ENCODE measurements at regions not wholly inside any gene's neighbourhood (a gene's known extent, or its start where the extent isn't known, plus 50 kb on each side); places are given as distances from the start of the nearest gene placed in this dataset.

DNA sequence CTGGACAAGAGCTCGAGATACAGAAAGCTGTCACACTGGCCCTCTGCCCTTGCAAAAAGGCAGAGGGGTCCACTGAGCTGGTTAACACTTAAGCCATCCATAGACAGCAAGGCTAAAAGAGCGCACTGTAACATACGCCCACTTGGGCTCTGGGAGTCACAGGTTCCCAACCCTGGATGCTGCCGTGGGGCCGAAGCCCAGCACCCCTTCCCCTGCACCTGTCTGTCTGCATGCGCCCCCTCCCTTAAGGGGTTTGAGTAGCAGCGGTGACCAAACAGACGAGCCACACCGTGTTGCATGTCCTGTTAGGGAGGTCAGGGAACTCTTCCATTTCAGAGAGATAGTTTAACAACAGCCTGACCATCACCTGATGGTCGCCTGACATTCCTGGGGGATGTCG is 138.4 kb upstream of the GALNTL6 start:
- TF ChIP-seq, protein P1, sequence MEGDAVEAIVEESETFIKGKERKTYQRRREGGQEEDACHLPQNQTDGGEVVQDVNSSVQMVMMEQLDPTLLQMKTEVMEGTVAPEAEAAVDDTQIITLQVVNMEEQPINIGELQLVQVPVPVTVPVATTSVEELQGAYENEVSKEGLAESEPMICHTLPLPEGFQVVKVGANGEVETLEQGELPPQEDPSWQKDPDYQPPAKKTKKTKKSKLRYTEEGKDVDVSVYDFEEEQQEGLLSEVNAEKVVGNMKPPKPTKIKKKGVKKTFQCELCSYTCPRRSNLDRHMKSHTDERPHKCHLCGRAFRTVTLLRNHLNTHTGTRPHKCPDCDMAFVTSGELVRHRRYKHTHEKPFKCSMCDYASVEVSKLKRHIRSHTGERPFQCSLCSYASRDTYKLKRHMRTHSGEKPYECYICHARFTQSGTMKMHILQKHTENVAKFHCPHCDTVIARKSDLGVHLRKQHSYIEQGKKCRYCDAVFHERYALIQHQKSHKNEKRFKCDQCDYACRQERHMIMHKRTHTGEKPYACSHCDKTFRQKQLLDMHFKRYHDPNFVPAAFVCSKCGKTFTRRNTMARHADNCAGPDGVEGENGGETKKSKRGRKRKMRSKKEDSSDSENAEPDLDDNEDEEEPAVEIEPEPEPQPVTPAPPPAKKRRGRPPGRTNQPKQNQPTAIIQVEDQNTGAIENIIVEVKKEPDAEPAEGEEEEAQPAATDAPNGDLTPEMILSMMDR (IDR thresholded peaks at IDR 0.05): no peak
- no peak for TF ChIP-seq POLR2A (IDR thresholded peaks at IDR 0.05)
